Hepatocyte (in vitro differentiated cells): ENCODE measurements at regions not wholly inside any gene's neighbourhood (a gene's known extent, or its start where the extent isn't known, plus 50 kb on each side); places are given as distances from the start of the nearest gene placed in this dataset.

Experiments
- CTCF ChIP-seq: fragments of 200-600 bp; sonication (generic); IDR thresholded peaks from 2 replicates; pipeline ENCODE4 v1.5.1; 2016; ENCODE audit warnings: antibody characterized with exemption, mild to moderate bottlenecking; ENCODE audit not compliant: poor library complexity
- EZH2 ChIP-seq: fragments of 200-600 bp; sonication (generic); IDR thresholded peaks from 2 replicates; pipeline ENCODE4 v1.6.1; 2016; ENCODE audit warnings: antibody characterized with exemption, mild to moderate bottlenecking, borderline replicate concordance

DNA sequence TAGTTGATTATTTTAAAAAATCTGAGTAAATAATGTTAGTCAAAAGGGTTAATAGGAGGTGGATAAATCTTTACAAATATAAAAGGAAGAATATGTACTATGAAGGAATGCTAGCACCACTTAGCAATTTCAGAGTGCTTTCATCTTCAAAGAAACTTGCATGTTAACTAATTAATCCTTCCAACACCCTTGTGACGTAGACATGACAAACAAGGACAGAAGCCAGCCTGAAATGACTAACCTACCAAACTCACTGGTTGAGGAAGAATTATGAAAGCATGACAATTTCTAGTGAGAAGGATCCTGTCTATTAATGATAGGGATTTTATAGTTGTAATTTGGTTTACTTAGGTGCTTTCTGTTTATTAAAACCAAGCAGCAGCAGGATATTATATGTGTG, 468.0 kb upstream of the FZD8 start:
- TF ChIP-seq CTCF (no peak), EZH2 (no peak)
